GM12891 (cell line): ENCODE measurements at regions not wholly inside any gene's neighbourhood (a gene's known extent, or its start where the extent isn't known, plus 50 kb on each side); places are given as distances from the start of the nearest gene placed in this dataset.

Experiments used
- POLR2A ChIP-seq: IDR thresholded peaks from 2 replicates; pipeline ENCODE4 v1.6.1; 2011; ENCODE audit warnings: low read depth, low read length, control low read depth
- POLR2AphosphoS5 ChIP-seq: IDR thresholded peaks from 2 replicates; pipeline ENCODE4 v1.6.1; 2011; ENCODE audit warnings: low read depth, low read length, control low read depth

- no peak for TF ChIP-seq POLR2A
- TF ChIP-seq POLR2AphosphoS5: no peak
Measured at GRCh38 chr15:31467361-31467760, 140.7 kb downstream of the KLF13 start.
